Duodenal mucosa (tissue), 2 donors: ENCODE measurements at regions not wholly inside any gene's neighbourhood (a gene's known extent, or its start where the extent isn't known, plus 50 kb on each side); places are given as distances from the start of the nearest gene placed in this dataset.

Source experiments
- H3K27ac ChIP-seq: one replicate; pipeline ENCODE4 v1.7.0; 2013; ENCODE audit warnings: low read depth, low read length
- H3K27me3 ChIP-seq, 2 donors: one replicate each; pipeline ENCODE4 v1.7.0; 2013; ENCODE audit warnings: low read length in 2 of 2, control low read depth in 1 of 2; ENCODE audit not compliant: insufficient read depth in 2 of 2, control insufficient read depth in 1 of 2
- H3K36me3 ChIP-seq, 2 donors: one replicate each; pipeline ENCODE4 v1.7.0; 2013; ENCODE audit warnings: low read length in 2 of 2, control low read depth in 1 of 2; ENCODE audit not compliant: insufficient read depth in 2 of 2, control insufficient read depth in 1 of 2
- H3K4me1 ChIP-seq, 2 donors: one replicate each; pipeline ENCODE4 v1.7.0; 2013; ENCODE audit warnings: low read length in 2 of 2, control low read depth in 1 of 2; ENCODE audit not compliant: insufficient read depth in 2 of 2, control insufficient read depth in 1 of 2
- H3K4me3 ChIP-seq, 2 donors: one replicate each; pipeline ENCODE4 v1.7.0; 2013; ENCODE audit warnings: low read length in 2 of 2, low read depth in 1 of 2
- H3K9ac ChIP-seq, 2 donors: one replicate each; pipeline ENCODE4 v1.7.0; 2013; ENCODE audit warnings: low read length in 2 of 2, low read depth in 1 of 2
- H3K9me3 ChIP-seq, 2 donors: one replicate each; pipeline ENCODE4 v1.7.0; 2013; ENCODE audit warnings: low read length in 2 of 2, control low read depth in 1 of 2; ENCODE audit not compliant: control insufficient read depth in 1 of 2

DNA sequence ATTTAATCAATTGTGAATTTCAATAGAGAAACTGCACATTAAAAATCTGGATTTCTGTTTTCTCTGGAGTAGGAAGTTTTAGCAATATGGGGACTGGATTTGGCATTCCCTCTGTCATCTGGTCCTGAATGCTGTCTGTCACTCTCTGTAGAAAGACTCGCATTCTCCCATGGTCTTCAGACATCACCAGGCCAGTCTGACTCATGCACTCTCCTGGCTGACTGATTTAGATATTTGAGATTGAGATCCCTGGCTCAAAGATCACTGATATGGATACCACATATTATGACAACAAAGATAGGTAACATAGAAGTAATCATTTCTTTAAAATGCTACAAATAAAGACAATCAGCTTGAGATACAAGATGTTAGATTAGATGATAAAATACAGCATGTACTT, 524.5 kb downstream of the GALC start:
- H3K4me3 ChIP-seq, result no peak overlapping the region
- H3K9ac ChIP-seq, result no peak overlapping the region
- H3K36me3 ChIP-seq, result no peaks in the 10 kb centered on the region
- no peaks in the 10 kb centered on the region for H3K27me3 ChIP-seq
- no peak overlapping the region for H3K27ac ChIP-seq
- peaks cover 8 to 17% of the 10 kb centered on the region in 2 donors for H3K9me3 ChIP-seq
- H3K4me1 ChIP-seq, result no peaks in the 10 kb centered on the region

- no peaks in the 10 kb centered on the region for H3K36me3 ChIP-seq
- H3K9ac ChIP-seq, result no peak overlapping the region
- H3K4me3 ChIP-seq, result no peak overlapping the region
- no peaks in the 10 kb centered on the region for H3K27me3 ChIP-seq
- H3K9me3 ChIP-seq, result peaks cover 8 to 17% of the 10 kb centered on the region in 2 donors
- H3K27ac ChIP-seq, result no peak overlapping the region
- H3K4me1 ChIP-seq, result no peaks in the 10 kb centered on the region
Measured at GRCh38 chr14:87467578-87467977, 525.4 kb downstream of the GALC start.

DNA sequence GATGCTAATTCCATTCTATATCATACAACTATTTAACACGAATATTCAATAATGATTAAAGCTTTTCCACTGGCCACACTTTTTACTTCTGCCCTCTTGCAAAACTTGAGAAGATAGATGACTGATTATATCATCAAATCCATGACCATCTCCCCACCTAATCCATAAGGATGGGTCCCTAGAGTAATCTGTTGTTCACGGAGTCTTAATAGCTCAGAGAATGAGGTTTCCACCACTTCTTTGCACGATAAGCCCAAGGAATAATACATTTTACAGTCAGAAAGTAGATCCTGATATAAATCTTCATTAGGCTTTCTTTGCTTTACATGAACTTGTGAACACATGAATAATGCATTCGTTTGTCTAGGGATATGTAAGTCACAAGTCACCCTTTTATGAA, 527.2 kb downstream of the GALC start:
- H3K27me3 ChIP-seq, result no peaks in the 10 kb centered on the region
- H3K36me3 ChIP-seq, result no peaks in the 10 kb centered on the region
- H3K4me3 ChIP-seq, result no peak overlapping the region
- H3K9ac ChIP-seq, result no peak overlapping the region
- no peak overlapping the region for H3K27ac ChIP-seq
- no peaks in the 10 kb centered on the region for H3K4me1 ChIP-seq
- peaks cover 4 to 17% of the 10 kb centered on the region in 2 donors for H3K9me3 ChIP-seq

DNA sequence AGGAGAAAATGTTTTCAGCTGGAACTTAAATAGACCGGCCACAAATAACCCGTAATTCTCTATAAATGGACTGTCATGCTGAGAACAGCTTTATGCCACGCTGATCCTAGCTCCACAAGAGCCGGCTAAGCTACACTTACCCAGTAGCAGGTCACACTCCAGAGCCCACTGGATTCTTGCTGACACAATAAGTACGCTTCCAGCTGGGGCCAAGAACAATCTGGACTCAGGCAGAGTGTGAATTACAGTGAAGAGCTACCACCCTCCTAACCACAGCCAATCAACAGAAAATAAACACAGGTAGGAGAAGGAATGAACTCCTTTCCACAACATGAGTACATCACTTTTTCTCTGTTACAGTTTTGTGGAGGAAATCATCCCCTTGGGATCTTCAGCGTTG, 531.3 kb downstream of the GALC start:
- H3K27ac ChIP-seq, result no peak overlapping the region
- no peak overlapping the region for H3K4me3 ChIP-seq
- H3K4me1 ChIP-seq, result no peaks in the 10 kb centered on the region
- H3K36me3 ChIP-seq, result no peaks in the 10 kb centered on the region
- peaks cover 2 to 10% of the 10 kb centered on the region in 2 donors for H3K9me3 ChIP-seq
- H3K27me3 ChIP-seq, result no peaks in the 10 kb centered on the region
- H3K9ac ChIP-seq, result no peak overlapping the region

DNA sequence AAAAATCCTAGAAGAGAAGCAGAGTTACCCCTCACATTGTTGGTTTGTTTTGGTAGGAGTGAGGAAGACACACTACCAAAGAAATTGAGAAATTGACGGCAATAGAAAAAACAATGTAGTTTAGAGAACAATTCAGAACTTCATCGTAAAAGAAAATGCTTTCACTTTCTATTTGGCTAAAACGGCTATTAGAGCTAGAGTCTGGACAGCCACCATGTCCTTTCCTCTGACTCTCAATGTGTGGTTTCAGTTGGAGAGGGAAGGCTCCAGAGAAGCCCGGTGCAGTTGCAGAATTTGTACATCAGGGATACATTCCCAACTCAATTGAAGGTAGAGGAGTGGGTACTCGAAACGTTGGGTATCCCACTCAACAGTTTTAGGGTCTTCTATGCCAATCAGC, 535.3 kb downstream of the GALC start:
- Histone ChIP-seq H3K9ac (no peak overlapping the region), H3K27me3 (no peaks in the 10 kb centered on the region), H3K36me3 (no peaks in the 10 kb centered on the region), H3K4me1 (no peaks in the 10 kb centered on the region), H3K9me3 (peaks cover 3% of the 10 kb centered on the region in 2 donors), H3K4me3 (no peak overlapping the region), H3K27ac (no peak overlapping the region)

DNA sequence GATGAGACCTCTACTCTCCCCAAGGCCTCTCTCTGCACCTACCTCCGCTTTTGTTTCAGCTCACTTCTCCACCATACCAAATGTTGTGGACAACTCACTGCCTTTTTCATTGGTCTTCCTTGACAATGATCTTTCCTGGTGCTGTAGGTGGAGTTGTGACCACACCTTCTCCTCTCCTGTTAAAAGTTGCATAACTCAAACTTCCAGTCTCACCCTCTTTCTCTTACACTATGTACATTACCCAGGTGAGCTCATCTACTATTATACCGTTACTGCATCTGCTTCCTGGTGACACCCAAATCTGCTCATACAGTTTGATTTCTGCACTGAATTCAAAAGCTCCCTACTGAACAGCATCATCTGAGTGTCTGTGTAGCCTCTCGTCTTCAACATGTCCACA, 542.8 kb downstream of the GALC start:
- Histone ChIP-seq H3K9me3 (peaks cover 6 to 13% of the 10 kb centered on the region in 2 donors), H3K27me3 (no peaks in the 10 kb centered on the region)

DNA sequence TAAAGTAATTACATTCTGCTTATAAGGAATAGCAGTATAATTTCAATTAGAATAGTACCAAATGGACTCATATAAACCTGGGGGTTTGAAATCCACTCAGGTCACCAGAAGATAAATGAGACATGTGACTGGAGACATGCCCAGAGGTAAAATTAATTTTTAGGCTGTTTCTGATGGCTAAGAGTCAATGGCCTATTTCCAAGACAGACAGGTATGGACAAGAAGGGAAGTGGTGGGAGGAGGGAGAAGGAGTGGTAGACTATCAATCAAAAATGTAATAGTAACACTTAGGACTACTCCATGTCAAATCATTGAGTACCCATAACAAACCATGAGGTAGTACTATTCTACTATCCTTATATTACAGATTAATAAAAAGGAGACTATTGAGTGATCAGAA, 544.0 kb downstream of the GALC start:
- no peaks in the 10 kb centered on the region for H3K36me3 ChIP-seq
- no peaks in the 10 kb centered on the region for H3K27me3 ChIP-seq
- no peaks in the 10 kb centered on the region for H3K4me1 ChIP-seq
- no peak overlapping the region for H3K4me3 ChIP-seq
- H3K9ac ChIP-seq, result no peak overlapping the region
- no peak overlapping the region for H3K27ac ChIP-seq
- H3K9me3 ChIP-seq, result peaks cover 6 to 13% of the 10 kb centered on the region in 2 donors

More for the DNA sequence above, 542.8 kb downstream of the GALC start:
- H3K36me3 ChIP-seq, result no peaks in the 10 kb centered on the region
- no peak overlapping the region for H3K9ac ChIP-seq
- no peak overlapping the region for H3K4me3 ChIP-seq
- H3K4me1 ChIP-seq, result no peaks in the 10 kb centered on the region
- no peak overlapping the region for H3K27ac ChIP-seq

DNA sequence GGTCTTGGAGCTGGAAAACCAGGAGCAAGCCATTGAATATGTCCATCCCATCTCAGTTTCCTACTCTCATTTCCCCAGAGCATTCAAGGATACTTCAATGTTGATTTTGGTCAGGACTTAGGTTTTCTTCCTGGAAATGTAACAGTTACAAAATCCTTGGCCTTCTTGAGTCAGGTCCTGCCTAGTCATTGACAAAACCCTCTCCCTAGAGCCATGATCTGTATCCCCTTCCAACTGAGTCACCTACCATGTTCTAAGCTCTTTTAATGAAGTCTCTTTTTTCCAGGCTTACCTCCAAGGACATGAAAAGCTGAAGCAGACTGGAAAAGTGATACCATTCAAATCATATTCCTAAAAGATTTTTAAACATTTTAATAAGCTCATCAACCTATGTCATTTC, 549.2 kb downstream of the GALC start:
- no peaks in the 10 kb centered on the region for H3K36me3 ChIP-seq
- H3K9ac ChIP-seq, result no peak overlapping the region
- H3K27me3 ChIP-seq, result no peaks in the 10 kb centered on the region
- H3K9me3 ChIP-seq, result no peaks in the 10 kb centered on the region
- H3K4me1 ChIP-seq, result no peaks in the 10 kb centered on the region
- H3K4me3 ChIP-seq, result no peak overlapping the region
- H3K27ac ChIP-seq, result no peak overlapping the region

GRCh38 chr14:87443039-87443438, 549.9 kb downstream of the GALC start:
- no peaks in the 10 kb centered on the region for H3K27me3 ChIP-seq
- no peaks in the 10 kb centered on the region for H3K9me3 ChIP-seq
- no peaks in the 10 kb centered on the region for H3K36me3 ChIP-seq
- no peak overlapping the region for H3K4me3 ChIP-seq
- no peak overlapping the region for H3K27ac ChIP-seq
- no peaks in the 10 kb centered on the region for H3K4me1 ChIP-seq
- H3K9ac ChIP-seq, result no peak overlapping the region

GRCh38 chr14:87437158-87437557, 555.8 kb downstream of the GALC start:
- Histone ChIP-seq H3K27ac (no peak overlapping the region), H3K9me3 (peaks cover 0 to 16% of the 10 kb centered on the region in 2 donors), H3K9ac (no peak overlapping the region), H3K36me3 (no peaks in the 10 kb centered on the region), H3K27me3 (no peaks in the 10 kb centered on the region), H3K4me3 (no peak overlapping the region), H3K4me1 (no peaks in the 10 kb centered on the region)

GRCh38 chr14:87434680-87435079, 558.3 kb downstream of the GALC start:
- Histone ChIP-seq H3K27ac (no peak overlapping the region), H3K4me1 (no peaks in the 10 kb centered on the region), H3K27me3 (no peaks in the 10 kb centered on the region), H3K9ac (no peak overlapping the region), H3K9me3 (peaks cover 0 to 27% of the 10 kb centered on the region in 2 donors), H3K4me3 (no peak overlapping the region), H3K36me3 (no peaks in the 10 kb centered on the region)
